Glomerular endothelial cell (primary cell): ENCODE measurements at regions not wholly inside any gene's neighbourhood (a gene's known extent, or its start where the extent isn't known, plus 50 kb on each side); places are given as distances from the start of the nearest gene placed in this dataset.

Source experiments
- DNase-seq: peaks from one replicate; pipeline ENCODE4 v3.0.0-alpha.2; 2011; ENCODE audit warnings: low read depth, low spot score; ENCODE audit errors: extremely low read depth

GRCh38 chr19:33946535-33947264, 150.0 kb downstream of the KCTD15 start:
- no peak for DNase-seq

- no peak for DNase-seq
Observed at GRCh38 chr19:33947265-33947964, 150.7 kb downstream of the KCTD15 start.

GRCh38 chr19:33948651-33949335, 152.1 kb downstream of the KCTD15 start:
- DNase-seq = no peak

GRCh38 chr19:33950091-33950750, 153.6 kb downstream of the KCTD15 start:
- DNase-seq = no peak

- DNase-seq = no peak
Observed at GRCh38 chr19:33953023-33953422, 156.4 kb downstream of the KCTD15 start.

GRCh38 chr19:33953592-33953991, 156.9 kb downstream of the KCTD15 start:
- no peak for DNase-seq

GRCh38 chr19:33954686-33955085, 158.0 kb downstream of the KCTD15 start:
- no peak for DNase-seq

- DNase-seq = no peak
Observed at GRCh38 chr19:33956941-33957340, 160.3 kb downstream of the KCTD15 start.

GRCh38 chr19:33957804-33958203, 161.1 kb downstream of the KCTD15 start:
- DNase-seq = no peak

GRCh38 chr19:33960566-33960965, 163.9 kb downstream of the KCTD15 start:
- DNase-seq = no peak

- no peak for DNase-seq
Observed at GRCh38 chr19:33962161-33962560, 165.5 kb downstream of the KCTD15 start.

GRCh38 chr19:33963514-33963913, 166.8 kb downstream of the KCTD15 start:
- DNase-seq = no peak

- no peak for DNase-seq
Observed at GRCh38 chr19:33971073-33971472, 174.4 kb downstream of the KCTD15 start.

- no peak for DNase-seq
Observed at GRCh38 chr19:33977756-33978685, 181.4 kb downstream of the KCTD15 start.

- no peak for DNase-seq
Observed at GRCh38 chr19:33982706-33983105, 186.0 kb downstream of the KCTD15 start.

GRCh38 chr19:33988601-33989000, 183.7 kb upstream of the LSM14A start:
- no peak for DNase-seq

GRCh38 chr19:33997690-33998089, 174.6 kb upstream of the LSM14A start:
- no peak for DNase-seq

GRCh38 chr19:33998302-33998701, 174.0 kb upstream of the LSM14A start:
- DNase-seq = no peak

- DNase-seq = no peak
Observed at GRCh38 chr19:33998739-33999345, 173.5 kb upstream of the LSM14A start.

- DNase-seq = no peak
Observed at GRCh38 chr19:34017024-34017423, 155.3 kb upstream of the LSM14A start.
